ENCODE measurements at regions not wholly inside any gene's neighbourhood (a gene's known extent, or its start where the extent isn't known, plus 50 kb on each side); places are given as distances from the start of the nearest gene placed in this dataset.

DNA sequence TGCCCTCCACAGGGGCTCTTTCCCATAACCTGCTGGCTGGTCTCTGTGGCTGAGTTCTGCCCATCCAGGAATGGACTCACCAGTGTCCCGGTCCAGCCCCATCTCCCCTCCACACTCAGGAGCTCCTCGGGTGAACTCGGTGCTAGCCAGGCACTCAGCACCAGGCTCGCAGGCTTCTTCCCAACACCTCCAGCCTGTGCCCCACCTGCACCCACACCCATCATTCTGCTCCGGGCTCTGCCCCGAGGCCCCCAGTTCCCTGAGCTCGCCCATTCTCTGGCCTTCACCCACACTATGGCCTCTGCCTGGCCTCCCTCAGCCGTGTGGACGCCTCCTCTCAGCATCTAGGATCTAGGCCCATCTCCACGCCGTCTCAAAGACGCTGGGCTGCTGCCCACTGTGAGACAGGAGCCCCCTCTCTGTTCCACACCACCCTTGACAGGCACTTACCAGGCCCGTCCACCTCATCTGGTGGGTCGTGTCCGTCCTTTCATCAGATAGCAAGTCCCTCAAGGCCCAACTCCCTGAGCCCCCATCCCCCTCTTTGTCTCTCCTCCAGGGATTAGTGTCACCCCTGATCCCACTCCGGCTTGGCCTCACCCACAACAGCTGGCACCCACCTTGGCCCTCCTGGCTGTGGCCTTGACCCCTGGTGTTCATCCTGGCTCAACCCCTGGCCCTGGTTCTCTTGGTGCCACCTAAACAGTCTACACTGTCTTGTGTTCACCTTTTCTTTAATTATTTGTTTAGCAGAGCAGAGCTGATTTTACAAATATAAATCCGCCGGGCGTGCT is 76.0 kb upstream of the FAM20C start:
- DNase-seq (ENCODE audit: low spot score) (no peak), ATAC-seq (no peak)
- Histone ChIP-seq H3K4me2 (no peak overlapping the region), H3K36me3 (ENCODE audit: insufficient read depth) (no peaks in the 10 kb centered on the region; the same call in 1 of the 2 replicates), H3K4me1 (ENCODE audit: insufficient read depth) (peaks cover 20% of the 10 kb centered on the region), H3F3A (replicated peaks; ENCODE audit: low read depth) (0 out of 2 replicates have a peak, but pooled peaks cover 8% of the 10 kb centered on the region), H3K27ac (ENCODE audit: low read depth) (no peak overlapping the region), H3K79me2 (replicated peaks; ENCODE audit: insufficient read depth) (no peaks in the 10 kb centered on the region), H3K4me3 (no peak overlapping the region), H3K27me3 (ENCODE audit: insufficient read depth) (no peaks in the 10 kb centered on the region; the same call in 1 of the 2 replicates), H2AFZ (no peak overlapping the region), H4K20me1 (replicated peaks; ENCODE audit: insufficient read depth) (no peaks in the 10 kb centered on the region), H3K9me2 (ENCODE audit: insufficient read depth) (no peaks in the 10 kb centered on the region)
- TF ChIP-seq ZNF331 (CRISPR knock-in tag; IDR thresholded peaks at IDR 0.05; ENCODE audit: low read depth) (no peak), POLR2AphosphoS5 (IDR thresholded peaks at IDR 0.05; ENCODE audit: low read depth) (no peak), EZH2 (IDR thresholded peaks at IDR 0.05; ENCODE audit: low read depth, unreplicated experiment) (no peak), EZH2phosphoT487 (IDR thresholded peaks at IDR 0.05; ENCODE audit: unreplicated experiment) (no peak), NANOG (IDR thresholded peaks at IDR 0.05; ENCODE audit: borderline replicate concordance) (no peak), STAT1 (IDR thresholded peaks at IDR 0.05; ENCODE audit: unreplicated experiment) (no peak)
- H3K9me3 Mint-ChIP-seq = peaks cover 28% of the 10 kb centered on the region
- H3K4me3 Mint-ChIP-seq = no peak overlapping the region
- H3K36me3 Mint-ChIP-seq (ENCODE audit: low read depth) = peaks cover 15% of the 10 kb centered on the region
- H3K27ac Mint-ChIP-seq = no peak overlapping the region
- H3K27me3 Mint-ChIP-seq (ENCODE audit: insufficient read depth, low read depth, poor library complexity) = peaks cover 19% of the 10 kb centered on the region
- peaks cover 24% of the 10 kb centered on the region for H3K4me1 Mint-ChIP-seq

DNA sequence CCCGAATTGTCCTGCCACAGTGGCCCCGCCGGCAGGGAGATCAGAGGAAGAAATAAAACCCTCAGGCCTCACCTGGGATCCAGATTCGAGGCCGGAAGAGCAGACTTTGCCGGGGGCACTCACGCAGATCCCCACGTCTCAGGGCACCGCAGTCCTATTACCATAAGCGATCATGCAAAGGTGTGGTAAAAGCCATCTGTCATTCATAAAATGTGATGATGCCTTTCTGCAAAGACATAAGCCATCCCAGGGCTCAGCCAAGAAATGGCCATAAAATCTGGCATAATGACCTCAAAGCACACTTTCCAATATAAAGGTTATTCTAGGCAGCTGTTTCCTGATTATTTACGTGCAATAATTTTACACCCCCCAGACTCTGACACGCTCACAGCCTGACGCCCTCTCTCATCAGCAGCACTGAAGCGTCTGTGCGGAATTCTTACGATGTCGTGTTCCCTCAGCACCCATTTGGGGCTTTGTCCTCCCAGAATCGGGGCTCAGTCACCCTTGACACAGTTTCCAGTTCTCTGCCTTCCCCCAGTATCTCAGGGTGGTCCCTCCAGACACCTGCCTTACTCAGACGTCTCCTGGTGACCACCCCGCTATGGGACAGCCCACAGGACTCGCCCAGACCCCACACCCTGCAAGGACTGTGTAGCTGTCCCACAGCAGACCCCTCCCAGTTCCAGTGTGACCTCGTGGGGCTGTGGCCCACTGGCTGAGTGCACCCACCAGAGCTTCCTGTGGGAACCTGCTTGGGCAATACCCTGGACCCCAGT is 74.3 kb upstream of the FAM20C start:
- Mint-ChIP-seq H3K27me3 (ENCODE audit: insufficient read depth, low read depth, poor library complexity) (peaks cover 23% of the 10 kb centered on the region), H3K4me1 (peaks cover 39% of the 10 kb centered on the region), H3K27ac (no peak overlapping the region), H3K4me3 (no peak overlapping the region), H3K9me3 (peaks cover 11% of the 10 kb centered on the region), H3K36me3 (ENCODE audit: low read depth) (peaks cover 7% of the 10 kb centered on the region)
- H2AFZ ChIP-seq = no peak overlapping the region; the same call in 1 of the 2 replicates
- no peaks in the 10 kb centered on the region for H3K9me2 ChIP-seq (ENCODE audit: insufficient read depth)
- H4K20me1 ChIP-seq (replicated peaks; ENCODE audit: insufficient read depth) = no peaks in the 10 kb centered on the region
- H3K36me3 ChIP-seq (ENCODE audit: insufficient read depth) = no peaks in the 10 kb centered on the region
- H3K4me2 ChIP-seq = no peak overlapping the region
- H3K27ac ChIP-seq (ENCODE audit: low read depth) = no peak overlapping the region
- peaks cover 29% of the 10 kb centered on the region for H3K4me1 ChIP-seq (ENCODE audit: insufficient read depth)
- no peak for ATAC-seq
- no peaks in the 10 kb centered on the region for H3K79me2 ChIP-seq (replicated peaks; ENCODE audit: insufficient read depth)
- no peak for DNase-seq (ENCODE audit: low spot score)
- no peak overlapping the region for H3K4me3 ChIP-seq
- no peaks in the 10 kb centered on the region; the same call in 1 of the 2 replicates for H3K27me3 ChIP-seq (ENCODE audit: insufficient read depth)
- peaks cover 11% of the 10 kb centered on the region; the same call in 1 of the 2 replicates for H3F3A ChIP-seq (replicated peaks; ENCODE audit: low read depth)
- TF ChIP-seq STAT1 (IDR thresholded peaks at IDR 0.05; ENCODE audit: unreplicated experiment) (no peak), CREB1 (CRISPR knock-in tag; IDR thresholded peaks at IDR 0.05; ENCODE audit: low read depth) (no peak), REST (IDR thresholded peaks at IDR 0.05; ENCODE audit: unreplicated experiment) (no peak), ZNF462 (CRISPR knock-in tag; IDR thresholded peaks at IDR 0.05) (no peak), EZH2phosphoT487 (IDR thresholded peaks at IDR 0.05; ENCODE audit: unreplicated experiment) (no peak), ZNF114 (CRISPR knock-in tag; IDR thresholded peaks at IDR 0.05) (no peak)

All from GM23338 (cell line).